Prostate gland (tissue), 2 donors: ENCODE measurements at regions not wholly inside any gene's neighbourhood (a gene's known extent, or its start where the extent isn't known, plus 50 kb on each side); places are given as distances from the start of the nearest gene placed in this dataset.

ENCODE experiments used
- CTCF ChIP-seq, 4 experiments: fragments of 200-600 bp in 2 of 4; fragments of 450-650 bp in 2 of 4; sonication (generic) in 2 of 4; IDR thresholded peaks; 1 replicate in 3 of 4; 2 replicates in 1 of 4; pipeline ENCODE4 v1.5.1; 2016 to 2019; ENCODE audit warnings: antibody characterized with exemption in 4 of 4, mild to moderate bottlenecking in 2 of 4, moderate library complexity in 2 of 4
- POLR2A ChIP-seq: fragments of 450-650 bp; IDR thresholded peaks from one replicate; pipeline ENCODE4 v1.6.1; 2016; ENCODE audit warnings: antibody characterized with exemption, mild to moderate bottlenecking
- POLR2AphosphoS5 ChIP-seq: sonication (generic); formaldehyde crosslinking; IDR thresholded peaks from one replicate; pipeline ENCODE4 v1.6.1; 2017; ENCODE audit warnings: antibody characterized with exemption

GRCh38 chr10:128928231-128928836 is 538.7 kb upstream of the MGMT start:
- TF ChIP-seq POLR2A (no peak), POLR2AphosphoS5 (no peak), CTCF (IDR thresholded peaks at IDR 0.05) (no peak)
